DMS153 treated with DMSO at 0.1 percent for 48 hours (cell line): ENCODE measurements at regions not wholly inside any gene's neighbourhood (a gene's known extent, or its start where the extent isn't known, plus 50 kb on each side); places are given as distances from the start of the nearest gene placed in this dataset.
"Not testable (repeated sequence)": the region's sequence is repeated elsewhere in the genome, so short reads cannot be mapped to it uniquely, and the experiment has no call there.

ENCODE experiments used
- DNase-seq: peaks from one replicate; lab custom pipeline; 2025; ENCODE audit not compliant: unreplicated experiment; lab: John Stamatoyannopoulos, UW

DNA sequence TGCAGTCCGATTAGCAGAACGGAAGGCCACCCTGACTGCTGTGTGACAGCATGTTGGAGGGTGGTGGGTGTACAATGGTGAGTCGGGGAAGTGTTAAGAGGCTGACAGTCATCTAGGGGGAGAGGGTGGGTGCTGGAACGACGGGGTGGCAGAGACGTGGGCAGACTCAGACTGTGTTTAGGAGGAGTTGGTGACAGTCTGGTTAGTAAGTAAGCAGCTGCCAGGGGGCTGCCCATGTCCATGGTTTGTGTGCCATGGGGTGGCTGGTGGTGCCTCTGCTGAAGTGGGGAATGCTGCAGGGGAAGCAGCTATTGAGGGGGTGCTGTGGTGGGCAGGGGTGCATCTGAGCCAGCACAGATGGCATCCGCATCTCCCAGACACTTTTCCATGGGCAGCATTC, 51.3 kb upstream of the BOD1 start:
- DNase-seq, result no peak

DNA sequence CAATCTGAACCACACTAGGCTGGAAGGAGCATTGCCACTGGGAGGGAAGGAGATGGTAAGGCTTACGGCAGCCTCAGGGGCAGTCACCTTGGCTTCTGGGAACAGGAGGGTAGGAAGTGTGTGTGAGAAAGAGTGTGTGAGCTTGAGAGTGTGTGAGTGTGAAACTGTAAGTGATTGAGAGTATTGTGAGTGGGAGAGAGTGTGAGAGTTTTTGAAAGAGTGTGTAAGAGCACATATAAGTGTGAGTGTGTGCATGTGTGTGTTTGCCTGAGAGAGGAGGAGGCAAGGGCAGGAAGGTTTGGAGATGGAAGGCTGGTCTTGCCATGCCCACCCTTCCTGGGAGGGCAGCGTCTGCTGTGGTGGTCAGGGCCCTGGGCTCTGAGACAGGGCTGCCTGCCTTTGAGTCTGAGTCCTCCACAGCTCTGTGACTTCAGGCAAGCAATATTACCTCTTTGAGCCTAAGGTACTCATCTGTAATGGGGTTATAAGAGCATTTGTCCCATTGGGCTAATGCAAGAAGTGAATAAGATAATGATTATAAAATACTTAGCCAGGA, 51.9 kb upstream of the BOD1 start:
- no peak for DNase-seq

DNA sequence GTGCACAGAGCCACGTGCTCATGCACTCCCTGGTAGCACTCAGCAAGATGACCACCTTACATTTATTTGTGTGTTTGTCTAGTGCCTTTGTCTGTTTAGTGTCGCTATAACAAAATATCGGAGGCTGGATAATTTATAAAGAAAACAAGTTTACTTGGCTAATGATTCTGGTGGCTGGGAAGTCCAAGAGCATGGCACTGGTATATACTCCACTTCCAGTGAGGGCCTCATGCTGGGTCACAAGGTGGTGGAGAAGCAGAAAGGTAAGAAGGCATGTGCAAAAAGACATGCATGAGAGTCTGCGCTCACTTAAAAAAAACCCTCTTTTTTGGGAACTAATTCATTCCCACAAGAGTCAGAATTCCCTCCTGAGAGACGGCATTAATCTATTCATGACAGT, 52.5 kb upstream of the BOD1 start:
- no peak for DNase-seq

GRCh38 chr5:173669483-173669882, 53.0 kb upstream of the BOD1 start:
- no peak for DNase-seq

DNA sequence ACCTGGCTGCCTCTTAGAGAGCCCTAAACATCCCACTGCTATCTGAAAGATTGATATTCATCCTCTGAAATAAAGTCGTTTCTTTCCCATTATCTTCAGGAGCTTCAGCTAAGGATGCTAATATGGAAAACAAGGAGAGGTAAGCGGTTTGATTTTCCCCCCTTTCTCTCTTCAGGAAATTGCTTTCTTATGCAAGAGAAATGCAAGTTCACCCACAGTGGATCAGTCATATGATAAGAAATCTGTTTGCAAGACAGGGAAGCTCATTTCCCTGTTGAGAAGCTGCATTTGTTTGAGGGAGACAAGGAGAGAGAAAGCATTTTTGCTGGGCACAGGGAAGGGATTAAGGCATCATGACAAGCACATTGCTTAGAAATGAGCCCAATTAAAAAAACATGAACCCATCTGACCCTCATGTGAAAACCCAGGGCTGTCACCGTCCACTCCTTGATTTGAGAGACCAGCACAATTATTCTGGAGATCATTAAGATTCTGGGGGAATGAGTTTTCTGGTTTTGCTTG, 53.7 kb upstream of the BOD1 start:
- no peak for DNase-seq

DNA sequence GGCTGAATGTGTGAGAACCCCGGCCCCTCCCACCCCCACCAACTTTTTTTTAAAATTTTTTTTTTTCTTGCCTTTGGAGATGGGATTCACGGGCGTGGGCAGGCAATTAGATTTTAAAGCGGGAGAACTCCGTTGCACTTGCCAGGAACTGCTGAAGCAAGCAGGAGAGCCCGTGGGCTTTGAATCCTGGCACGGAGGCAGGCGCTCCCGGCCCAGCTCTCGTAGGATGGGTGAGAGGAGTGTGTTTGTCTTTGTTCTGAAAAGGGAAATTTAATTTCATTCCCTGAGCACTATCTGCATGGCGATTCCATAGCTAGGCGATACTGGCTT, 54.3 kb upstream of the BOD1 start:
- no peak for DNase-seq

- DNase-seq, result no peak
Measured at GRCh38 chr5:173671121-173671949, 54.9 kb upstream of the BOD1 start.

DNA sequence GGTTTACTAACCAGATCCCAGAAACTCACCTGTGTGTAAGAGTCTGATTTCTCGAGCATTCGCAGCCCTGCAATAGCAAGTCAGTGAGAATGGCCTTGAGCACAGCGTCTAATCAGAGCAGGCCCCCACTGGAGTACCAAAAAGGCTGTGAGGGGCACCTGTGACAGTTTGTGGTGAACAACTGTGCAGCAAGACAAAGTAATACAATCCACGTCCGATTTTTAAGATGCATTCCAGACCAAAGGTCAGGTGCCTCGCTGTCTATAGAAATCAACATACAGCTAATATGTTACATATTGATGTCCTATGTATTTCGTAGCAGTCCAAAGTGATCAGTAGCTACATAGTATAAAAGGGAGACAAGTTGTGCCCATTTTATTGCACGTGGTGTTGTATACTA, 55.7 kb upstream of the BOD1 start:
- no peak for DNase-seq

GRCh38 chr5:173672891-173673290, 56.4 kb upstream of the BOD1 start:
- DNase-seq, result peak; percentile 51

DNA sequence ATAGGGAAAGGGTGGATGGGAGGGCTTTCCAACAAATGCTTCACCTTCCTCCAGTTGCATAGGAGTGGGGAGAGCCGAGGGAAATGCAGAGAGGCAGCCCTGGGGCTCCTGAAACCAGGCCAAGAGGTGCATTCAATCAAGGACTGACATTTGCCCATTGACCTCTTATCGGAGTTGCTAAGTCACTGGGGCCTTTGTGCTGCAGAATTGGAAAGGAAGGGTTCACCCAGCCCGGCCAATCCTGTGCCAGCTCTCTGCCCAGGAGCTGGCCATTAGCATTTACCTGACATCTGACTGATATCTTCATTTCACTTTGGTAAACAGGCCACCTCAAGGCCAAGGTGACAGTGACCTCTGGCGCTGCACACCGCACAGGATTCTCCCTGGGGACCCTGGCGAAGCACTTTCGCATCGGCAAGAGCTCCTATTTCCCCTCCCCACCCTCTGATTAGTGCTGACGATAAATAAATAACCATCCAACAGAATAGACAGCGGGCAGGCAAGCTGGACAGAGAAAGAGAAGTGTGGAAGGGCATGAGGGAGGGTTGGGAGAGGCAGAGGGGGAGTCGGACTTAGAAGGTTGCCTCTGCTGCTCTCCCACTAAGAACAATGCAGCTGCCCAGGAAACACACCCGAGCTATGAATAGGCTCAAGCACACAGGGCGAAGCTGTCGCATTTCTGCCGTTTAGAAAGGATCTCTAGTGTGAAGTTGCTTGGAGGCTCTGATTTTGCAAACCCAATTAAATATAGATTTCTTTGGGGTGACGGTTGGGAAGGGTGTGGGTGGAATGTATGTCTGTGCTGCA, 57.0 kb upstream of the BOD1 start:
- DNase-seq, result peak; percentile 51

DNA sequence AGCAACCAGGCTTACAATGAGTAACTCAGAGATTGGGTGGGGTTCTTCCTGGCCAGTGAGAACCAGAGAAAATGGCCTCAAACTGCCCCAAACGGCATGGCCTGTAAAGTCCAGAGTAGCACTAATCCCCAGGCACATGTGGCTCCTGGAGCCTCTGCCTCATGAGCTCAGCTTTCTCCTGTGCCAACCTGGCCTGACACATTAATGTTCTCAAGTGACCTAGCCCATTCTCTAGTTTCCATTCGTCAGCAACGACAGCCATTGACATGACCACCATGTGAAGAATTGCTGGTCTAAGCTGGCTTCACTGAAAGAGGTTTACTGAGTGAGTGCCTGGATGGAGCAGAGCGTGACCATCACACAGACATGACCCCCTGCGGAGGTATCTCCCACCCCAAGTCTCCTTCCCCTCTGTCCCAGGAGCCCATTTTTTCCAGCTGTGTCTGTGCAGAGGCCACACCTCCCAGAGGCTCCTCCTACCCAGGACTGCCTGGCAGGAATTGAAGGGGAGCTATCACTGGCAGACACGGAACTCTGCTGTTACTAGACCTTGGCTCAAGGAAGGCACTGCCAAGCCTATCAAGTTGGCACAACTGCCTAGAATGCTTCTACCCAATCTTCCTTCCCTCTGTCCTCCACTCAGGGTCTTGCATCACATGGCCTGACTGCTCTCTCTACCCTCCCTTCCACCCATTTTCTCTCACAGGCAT, 59.0 kb upstream of the BOD1 start:
- DNase-seq, result no peak

DNA sequence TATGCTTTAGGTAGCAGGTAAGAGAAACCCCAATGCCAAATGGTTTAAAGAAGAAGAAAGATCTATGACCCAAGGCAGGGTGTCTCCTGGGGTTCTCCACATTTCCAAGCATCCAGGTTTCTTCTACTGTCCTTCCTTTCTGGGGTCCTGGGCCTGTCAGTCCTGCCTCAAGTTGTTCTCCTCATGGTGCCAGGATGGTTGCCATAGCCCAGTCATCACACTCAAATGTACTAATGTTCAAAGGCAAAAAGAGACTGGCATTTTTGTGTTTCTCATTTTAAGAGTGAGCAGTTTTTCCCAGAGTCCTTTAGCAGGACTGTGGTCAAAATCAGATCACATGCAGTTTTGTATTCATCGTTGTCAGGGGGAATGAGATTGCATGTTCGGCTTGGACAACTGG, 59.9 kb upstream of the BOD1 start:
- DNase-seq, result no peak

- no peak for DNase-seq
Measured at GRCh38 chr5:173677125-173677672, 60.7 kb upstream of the BOD1 start.

DNA sequence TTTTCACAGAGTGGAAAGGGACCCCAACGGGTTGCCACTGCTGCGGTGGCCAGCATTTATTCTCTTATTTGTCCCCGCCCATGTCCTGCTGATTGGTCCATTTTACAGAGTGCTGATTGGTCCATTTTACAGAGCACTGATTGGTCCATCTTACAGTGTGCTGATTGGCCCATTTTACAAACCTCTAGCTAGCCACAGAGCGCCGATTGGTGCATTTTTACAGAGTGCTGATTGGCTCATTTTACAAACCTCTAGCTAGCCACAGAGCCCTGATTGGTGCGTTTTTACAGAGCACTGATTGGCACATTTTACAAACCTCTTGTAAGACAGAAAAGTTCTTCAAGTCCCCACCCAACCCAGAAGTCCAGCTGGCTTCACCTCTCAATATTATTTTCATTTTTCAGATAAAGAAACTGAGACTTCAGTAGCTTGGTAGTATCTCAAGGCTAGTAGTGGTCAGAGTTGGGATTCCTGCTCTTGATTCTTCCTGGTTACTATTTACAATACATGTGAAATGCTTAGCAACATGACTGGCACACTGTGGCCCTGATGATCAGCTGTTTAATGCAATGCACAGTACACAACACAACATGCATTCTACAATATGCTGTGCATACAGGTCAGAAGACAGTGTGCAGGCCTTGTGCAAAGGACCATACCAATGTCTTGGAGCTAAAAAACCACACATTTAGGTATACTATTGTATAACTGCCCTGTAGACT, 63.6 kb upstream of the BOD1 start:
- no peak for DNase-seq

- no peak for DNase-seq
Measured at GRCh38 chr5:173680660-173681242, 64.3 kb upstream of the BOD1 start.

- no peak for DNase-seq
Measured at GRCh38 chr5:173682313-173682712, 65.9 kb upstream of the BOD1 start.

- DNase-seq, result not testable (repeated sequence)
Measured at GRCh38 chr5:173684535-173684934, 68.1 kb upstream of the BOD1 start.

- DNase-seq, result no peak
Measured at GRCh38 chr5:173686950-173687349, 70.5 kb upstream of the BOD1 start.

DNA sequence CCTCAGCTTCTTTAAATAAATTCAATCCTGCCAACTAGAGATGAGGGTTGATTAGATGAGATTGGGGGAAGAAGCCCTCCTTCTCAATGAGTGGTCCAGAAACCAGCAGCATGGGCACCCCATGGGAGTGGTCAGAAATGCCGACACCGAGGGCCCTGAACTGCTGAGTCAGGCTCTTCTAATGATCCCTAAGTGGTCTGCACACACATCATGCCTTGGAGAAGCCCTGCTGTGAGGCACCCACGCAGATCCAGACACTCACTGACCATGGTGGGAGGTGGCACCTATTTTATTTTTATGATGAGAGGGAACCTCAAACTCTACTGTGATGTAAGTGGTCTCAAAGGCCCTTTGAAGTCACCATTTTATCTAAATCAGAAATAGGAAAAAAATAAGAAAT, 72.3 kb upstream of the BOD1 start:
- no peak for DNase-seq

- DNase-seq, result no peak
Measured at GRCh38 chr5:173689171-173689736, 72.8 kb upstream of the BOD1 start.
